ENCODE measurements at regions not wholly inside any gene's neighbourhood (a gene's known extent, or its start where the extent isn't known, plus 50 kb on each side); places are given as distances from the start of the nearest gene placed in this dataset.

DNA sequence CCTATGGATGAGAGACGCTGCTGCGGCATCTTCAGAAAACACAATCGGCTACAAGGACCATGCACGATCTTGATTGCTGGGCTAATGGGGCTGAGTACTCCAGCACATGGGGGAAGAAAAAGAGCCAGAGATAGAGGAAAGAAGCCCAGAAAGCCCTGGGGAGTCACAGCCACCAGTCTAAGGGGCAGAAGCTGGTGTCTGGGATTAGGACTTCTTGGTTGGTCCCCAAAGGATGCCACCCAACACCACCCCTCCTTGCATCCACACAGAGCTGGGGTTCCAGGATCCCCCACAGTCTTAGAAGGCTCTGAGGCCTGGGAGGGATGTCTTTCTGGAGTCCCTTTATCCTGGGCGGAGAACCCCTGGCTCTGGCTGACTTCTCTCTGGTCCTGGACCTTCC, 98.4 kb upstream of the TARDBP start:
- TF ChIP-seq EP300 (conservative IDR thresholded peaks at IDR 0.05; ENCODE audit: poor library complexity, severe bottlenecking) (no peak), SMC3 (conservative IDR thresholded peaks at IDR 0.05; ENCODE audit: poor library complexity) (no peak), MXI1 (conservative IDR thresholded peaks at IDR 0.05; ENCODE audit: poor library complexity, severe bottlenecking) (no peak), TAF1 (IDR thresholded peaks at IDR 0.05; ENCODE audit: low read depth) (no peak), REST (IDR thresholded peaks at IDR 0.05; ENCODE audit: borderline replicate concordance) (no peak), EZH2 (IDR thresholded peaks at IDR 0.05; ENCODE audit: borderline replicate concordance, insufficient read depth, low read length, poor library complexity, severe bottlenecking) (no peak), RAD21 (conservative IDR thresholded peaks at IDR 0.05) (no peak), POLR2AphosphoS5 (IDR thresholded peaks at IDR 0.05) (no peak)
- TF ChIP-seq, protein P1, sequence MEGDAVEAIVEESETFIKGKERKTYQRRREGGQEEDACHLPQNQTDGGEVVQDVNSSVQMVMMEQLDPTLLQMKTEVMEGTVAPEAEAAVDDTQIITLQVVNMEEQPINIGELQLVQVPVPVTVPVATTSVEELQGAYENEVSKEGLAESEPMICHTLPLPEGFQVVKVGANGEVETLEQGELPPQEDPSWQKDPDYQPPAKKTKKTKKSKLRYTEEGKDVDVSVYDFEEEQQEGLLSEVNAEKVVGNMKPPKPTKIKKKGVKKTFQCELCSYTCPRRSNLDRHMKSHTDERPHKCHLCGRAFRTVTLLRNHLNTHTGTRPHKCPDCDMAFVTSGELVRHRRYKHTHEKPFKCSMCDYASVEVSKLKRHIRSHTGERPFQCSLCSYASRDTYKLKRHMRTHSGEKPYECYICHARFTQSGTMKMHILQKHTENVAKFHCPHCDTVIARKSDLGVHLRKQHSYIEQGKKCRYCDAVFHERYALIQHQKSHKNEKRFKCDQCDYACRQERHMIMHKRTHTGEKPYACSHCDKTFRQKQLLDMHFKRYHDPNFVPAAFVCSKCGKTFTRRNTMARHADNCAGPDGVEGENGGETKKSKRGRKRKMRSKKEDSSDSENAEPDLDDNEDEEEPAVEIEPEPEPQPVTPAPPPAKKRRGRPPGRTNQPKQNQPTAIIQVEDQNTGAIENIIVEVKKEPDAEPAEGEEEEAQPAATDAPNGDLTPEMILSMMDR (IDR thresholded peaks at IDR 0.05; ENCODE audit: poor library complexity, severe bottlenecking), result no peak
- Histone ChIP-seq H3K4me2 (ENCODE audit: low read length) (no peak overlapping the region), H3K36me3 (ENCODE audit: insufficient read depth, low read length) (no peaks in the 10 kb centered on the region), H3K9me2 (ENCODE audit: insufficient read depth, low read length) (no peaks in the 10 kb centered on the region), H3K4me3 (ENCODE audit: low read length) (no peak overlapping the region), H4K20me1 (ENCODE audit: insufficient read depth) (no peaks in the 10 kb centered on the region), H3K27ac (ENCODE audit: low read length) (no peak overlapping the region), H2AFZ (ENCODE audit: low read depth, low read length) (no peak overlapping the region), H3K9ac (ENCODE audit: low read length) (no peak overlapping the region), H3F3A (ENCODE audit: insufficient read depth, low read length, poor library complexity, severe bottlenecking) (no peaks in the 10 kb centered on the region), H3K79me2 (replicated peaks; ENCODE audit: insufficient read depth, low read length) (no peaks in the 10 kb centered on the region), H3K9me3 (ENCODE audit: low read length) (no peaks in the 10 kb centered on the region), H3K27me3 (ENCODE audit: insufficient read depth, low read depth, low read length) (no peaks in the 10 kb centered on the region)

DNA sequence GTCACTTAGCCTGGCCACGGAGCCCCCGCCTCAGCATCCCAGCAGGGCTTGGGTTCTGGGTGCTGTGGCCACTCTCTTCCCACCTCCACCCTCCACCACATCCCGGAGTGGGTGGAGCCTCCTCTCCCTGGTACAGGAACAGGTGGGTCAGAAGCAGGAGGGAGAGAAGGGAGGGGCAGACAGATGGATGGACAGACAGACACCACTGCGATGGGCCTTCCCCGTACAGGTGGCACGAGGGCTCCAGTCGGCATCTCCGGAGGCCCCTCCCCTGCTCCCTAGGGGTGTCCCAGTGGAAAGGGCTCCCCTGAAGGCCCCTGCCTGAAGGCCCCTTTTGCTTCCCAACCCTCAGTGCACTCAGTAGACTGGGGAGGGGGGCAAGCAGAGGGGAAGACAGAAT, 96.9 kb upstream of the TARDBP start:
- TF ChIP-seq MXI1 (conservative IDR thresholded peaks at IDR 0.05; ENCODE audit: poor library complexity, severe bottlenecking) (no peak), SMC3 (conservative IDR thresholded peaks at IDR 0.05; ENCODE audit: poor library complexity) (no peak), POLR2AphosphoS5 (IDR thresholded peaks at IDR 0.05) (no peak)
- no peaks in the 10 kb centered on the region for H3K9me2 ChIP-seq (ENCODE audit: insufficient read depth, low read length)
- no peaks in the 10 kb centered on the region for H3K36me3 ChIP-seq (ENCODE audit: insufficient read depth, low read length)
- no peak overlapping the region for H3K4me3 ChIP-seq (ENCODE audit: low read length)
- no peaks in the 10 kb centered on the region for H4K20me1 ChIP-seq (ENCODE audit: insufficient read depth)
- no peak overlapping the region for H2AFZ ChIP-seq (ENCODE audit: low read depth, low read length)
- H3K9me3 ChIP-seq (ENCODE audit: low read length), result no peaks in the 10 kb centered on the region
- no peak overlapping the region for H3K4me2 ChIP-seq (ENCODE audit: low read length)
- H3K27ac ChIP-seq (ENCODE audit: low read length), result no peak overlapping the region
- H3K79me2 ChIP-seq (replicated peaks; ENCODE audit: insufficient read depth, low read length), result no peaks in the 10 kb centered on the region
- H3K27me3 ChIP-seq (ENCODE audit: insufficient read depth, low read depth, low read length), result no peaks in the 10 kb centered on the region
- H3K9ac ChIP-seq (ENCODE audit: low read length), result no peak overlapping the region
- no peaks in the 10 kb centered on the region for H3F3A ChIP-seq (ENCODE audit: insufficient read depth, low read length, poor library complexity, severe bottlenecking)

DNA sequence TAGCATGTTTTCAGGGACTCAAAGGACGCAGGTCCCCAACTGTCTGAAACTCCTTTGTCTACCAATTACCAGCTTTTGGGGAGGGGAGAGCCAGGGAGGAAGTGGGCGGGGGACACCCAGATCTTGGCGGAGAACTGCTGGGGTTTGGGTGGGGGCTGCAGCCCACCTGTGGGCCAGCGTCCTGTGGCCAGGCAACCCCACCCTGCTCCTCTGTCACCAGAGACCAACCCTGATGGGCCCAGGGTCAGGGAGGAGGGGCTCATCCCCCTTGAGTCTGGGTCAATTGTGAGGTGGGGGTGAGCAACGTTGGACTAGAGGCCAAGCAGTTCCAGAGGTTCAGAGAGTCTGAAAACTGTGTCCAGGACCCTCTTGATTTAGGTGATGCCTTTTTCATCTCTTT, 96.1 kb upstream of the TARDBP start:
- Histone ChIP-seq H3K4me2 (ENCODE audit: low read length) (no peak overlapping the region), H3F3A (ENCODE audit: insufficient read depth, low read length, poor library complexity, severe bottlenecking) (no peaks in the 10 kb centered on the region), H3K9ac (ENCODE audit: low read length) (no peak overlapping the region)

More for the DNA sequence above, 96.1 kb upstream of the TARDBP start:
- Histone ChIP-seq H3K36me3 (ENCODE audit: insufficient read depth, low read length) (no peaks in the 10 kb centered on the region), H3K9me2 (ENCODE audit: insufficient read depth, low read length) (no peaks in the 10 kb centered on the region), H4K20me1 (ENCODE audit: insufficient read depth) (no peaks in the 10 kb centered on the region), H3K4me3 (ENCODE audit: low read length) (no peak overlapping the region), H3K27ac (ENCODE audit: low read length) (no peak overlapping the region), H2AFZ (ENCODE audit: low read depth, low read length) (no peak overlapping the region), H3K9me3 (ENCODE audit: low read length) (no peaks in the 10 kb centered on the region), H3K79me2 (replicated peaks; ENCODE audit: insufficient read depth, low read length) (no peaks in the 10 kb centered on the region), H3K27me3 (ENCODE audit: insufficient read depth, low read depth, low read length) (no peaks in the 10 kb centered on the region)
- no peak for TF ChIP-seq EP300 (conservative IDR thresholded peaks at IDR 0.05; ENCODE audit: poor library complexity, severe bottlenecking)
- TF ChIP-seq, protein P1 (IDR thresholded peaks at IDR 0.05; ENCODE audit: poor library complexity, severe bottlenecking), result no peak
- no peak for TF ChIP-seq SMC3 (conservative IDR thresholded peaks at IDR 0.05; ENCODE audit: poor library complexity)
- no peak for TF ChIP-seq POLR2AphosphoS5 (IDR thresholded peaks at IDR 0.05)
- TF ChIP-seq REST (IDR thresholded peaks at IDR 0.05; ENCODE audit: borderline replicate concordance), result no peak
- no peak for TF ChIP-seq EZH2 (IDR thresholded peaks at IDR 0.05; ENCODE audit: borderline replicate concordance, insufficient read depth, low read length, poor library complexity, severe bottlenecking)
- TF ChIP-seq RAD21 (conservative IDR thresholded peaks at IDR 0.05), result no peak
- TF ChIP-seq MXI1 (conservative IDR thresholded peaks at IDR 0.05; ENCODE audit: poor library complexity, severe bottlenecking), result no peak
- TF ChIP-seq TAF1 (IDR thresholded peaks at IDR 0.05; ENCODE audit: low read depth), result no peak
